Vagina (tissue), 2 donors: ENCODE measurements at regions not wholly inside any gene's neighbourhood (a gene's known extent, or its start where the extent isn't known, plus 50 kb on each side); places are given as distances from the start of the nearest gene placed in this dataset.

Experiments used
- DNase-seq, 2 donors: peaks; one replicate each; pipeline ENCODE4 v3.0.0-alpha.2; 2017; ENCODE audit errors: extremely low spot score in 2 of 2
- H3K27ac ChIP-seq: fragments of 200-600 bp; sonication (generic); one replicate; pipeline ENCODE4 v1.5.1; 2019
- H3K27me3 ChIP-seq: fragments of 200-600 bp; sonication (generic); one replicate; pipeline ENCODE4 v1.5.1; 2019
- H3K36me3 ChIP-seq, 2 donors: fragments of 200-600 bp; sonication (generic); one replicate each; pipeline ENCODE4 v1.5.1; 2017 to 2019
- H3K4me1 ChIP-seq: fragments of 200-600 bp; sonication (generic); one replicate; pipeline ENCODE4 v1.5.1; 2019
- H3K4me3 ChIP-seq, 2 donors: fragments of 200-600 bp; sonication (generic); 1 replicate in 1 of 2; 2 replicates in 1 of 2; pipeline ENCODE4 v1.5.1; 2016 to 2019
- H3K9me3 ChIP-seq: fragments of 200-600 bp; sonication (generic); one replicate; pipeline ENCODE4 v1.5.1; 2019
- CTCF ChIP-seq, 3 experiments: fragments of 450-650 bp in 2 of 3; fragments of 200-600 bp in 1 of 3; sonication (generic) in 1 of 3; IDR thresholded peaks; one replicate each; pipeline ENCODE4 v1.5.1; 2017 to 2019; ENCODE audit warnings: antibody characterized with exemption in 3 of 3, mild to moderate bottlenecking in 2 of 3, moderate library complexity in 2 of 3
- POLR2A ChIP-seq, 2 donors: fragments of 450-650 bp; IDR thresholded peaks; one replicate each; pipeline ENCODE4 v1.6.1; 2017; ENCODE audit warnings: antibody characterized with exemption in 2 of 2, mild to moderate bottlenecking in 2 of 2, moderate library complexity in 2 of 2
- POLR2AphosphoS5 ChIP-seq, 2 donors: sonication (generic); formaldehyde crosslinking; IDR thresholded peaks; one replicate each; pipeline ENCODE4 v1.9.0; 2017; ENCODE audit warnings: antibody characterized with exemption in 2 of 2, mild to moderate bottlenecking in 2 of 2, low read depth in 1 of 2; ENCODE audit not compliant: insufficient read depth in 1 of 2
- intact Hi-C: fragments of 100-400 bp; cut with DNase I; formaldehyde crosslinking; loops from one replicate; pipeline ENCODE4 v1.15.1; 2023

DNA sequence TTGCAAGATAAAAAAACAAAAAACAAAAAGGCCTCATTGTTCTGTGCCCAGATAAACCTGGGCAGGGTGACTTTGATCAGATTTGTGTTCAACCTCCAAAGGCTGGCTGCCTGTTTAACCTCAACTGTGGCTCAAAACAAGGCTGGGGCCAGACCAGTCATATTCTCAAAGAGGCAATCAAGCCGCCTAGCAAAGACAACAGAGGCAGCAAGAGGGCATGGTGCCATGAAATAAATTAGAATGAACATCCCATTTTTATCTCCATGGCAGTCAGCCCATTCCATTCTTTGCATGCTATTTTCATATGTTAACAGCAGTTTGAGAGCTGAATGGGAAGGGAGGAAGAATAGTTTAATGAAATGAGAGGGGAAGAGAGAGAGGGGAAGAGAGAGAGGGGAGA is 1150.3 kb downstream of the TYW1 start:
- Histone ChIP-seq H3K9me3 (no peaks in the 10 kb centered on the region), H3K36me3 (no peaks in the 10 kb centered on the region)

GRCh38 chr7:68147614-68148238 is 1151.1 kb downstream of the TYW1 start:
- no peak overlapping the region for H3K4me3 ChIP-seq
- no peak for DNase-seq
- H3K4me1 ChIP-seq = no peaks in the 10 kb centered on the region
- intact Hi-C loops = no loop called here
- TF ChIP-seq POLR2AphosphoS5 (IDR thresholded peaks at IDR 0.05; ENCODE audit: insufficient read depth in 1 of 2, low read depth in 1 of 2) = no peak
- no peak for TF ChIP-seq POLR2A (IDR thresholded peaks at IDR 0.05)
- no peak for TF ChIP-seq CTCF (IDR thresholded peaks at IDR 0.05)
- H3K9me3 ChIP-seq = no peaks in the 10 kb centered on the region
- H3K27me3 ChIP-seq = no peaks in the 10 kb centered on the region
- no peaks in the 10 kb centered on the region for H3K36me3 ChIP-seq
- no peak overlapping the region for H3K27ac ChIP-seq

More for the DNA sequence above, 1150.3 kb downstream of the TYW1 start:
- H3K27ac ChIP-seq = no peak overlapping the region
- no peaks in the 10 kb centered on the region for H3K27me3 ChIP-seq
- DNase-seq = no peak
- TF ChIP-seq POLR2A (IDR thresholded peaks at IDR 0.05) (no peak), CTCF (IDR thresholded peaks at IDR 0.05) (no peak), POLR2AphosphoS5 (IDR thresholded peaks at IDR 0.05; ENCODE audit: insufficient read depth in 1 of 2, low read depth in 1 of 2) (no peak)
- intact Hi-C loops = no loop called here
- H3K4me3 ChIP-seq = no peak overlapping the region
- H3K4me1 ChIP-seq = no peaks in the 10 kb centered on the region

DNA sequence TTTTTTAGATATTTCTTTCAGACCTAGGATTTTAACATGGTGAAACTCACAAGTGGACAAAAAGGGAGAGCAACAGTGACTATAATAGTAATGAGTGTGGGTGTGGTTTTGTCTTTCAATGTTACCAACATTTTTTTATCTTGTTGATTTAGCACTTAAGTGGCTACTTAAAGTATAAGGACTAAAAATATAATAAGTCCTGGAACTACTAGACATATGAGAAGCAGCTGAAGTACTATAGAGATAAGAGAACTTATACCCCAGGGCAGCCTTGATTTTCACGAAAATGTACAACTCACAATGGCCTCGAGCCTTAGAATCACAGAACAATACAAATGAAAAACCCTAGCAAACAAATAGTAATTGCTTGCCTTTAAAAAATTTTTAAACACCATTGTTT is 1151.8 kb downstream of the TYW1 start:
- H3K27me3 ChIP-seq = no peaks in the 10 kb centered on the region
- H3K4me1 ChIP-seq = no peaks in the 10 kb centered on the region
- no peak for DNase-seq
- TF ChIP-seq POLR2AphosphoS5 (IDR thresholded peaks at IDR 0.05; ENCODE audit: insufficient read depth in 1 of 2, low read depth in 1 of 2) (no peak), POLR2A (IDR thresholded peaks at IDR 0.05) (no peak), CTCF (IDR thresholded peaks at IDR 0.05) (no peak)
- H3K9me3 ChIP-seq = no peaks in the 10 kb centered on the region
- no peak overlapping the region for H3K4me3 ChIP-seq
- H3K27ac ChIP-seq = no peak overlapping the region
- intact Hi-C loops = no loop called here
- no peaks in the 10 kb centered on the region for H3K36me3 ChIP-seq

DNA sequence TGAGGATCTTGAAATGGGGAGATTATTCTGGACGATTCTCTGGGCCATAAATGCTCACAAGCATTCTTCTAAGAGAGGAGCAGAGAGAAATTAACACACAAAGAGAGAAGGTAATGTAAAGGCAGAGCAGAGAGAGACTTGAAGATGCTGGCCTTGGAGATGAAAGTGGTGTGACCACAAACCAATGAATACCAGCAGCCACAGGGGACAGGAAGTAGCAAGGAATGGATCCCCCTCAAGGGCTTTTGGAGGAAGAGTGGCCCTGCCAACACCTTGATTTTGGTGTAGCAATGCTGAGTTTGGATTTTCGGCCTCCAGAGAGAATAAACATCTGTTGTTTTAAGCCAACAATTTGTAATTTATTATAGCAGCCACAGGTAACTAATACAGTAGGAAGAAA is 1155.6 kb downstream of the TYW1 start:
- H3K27ac ChIP-seq = no peak overlapping the region
- TF ChIP-seq POLR2A (IDR thresholded peaks at IDR 0.05) = no peak
- TF ChIP-seq CTCF (IDR thresholded peaks at IDR 0.05) = no peak
- no peak for TF ChIP-seq POLR2AphosphoS5 (IDR thresholded peaks at IDR 0.05; ENCODE audit: insufficient read depth in 1 of 2, low read depth in 1 of 2)
- intact Hi-C loops = no loop called here
- no peak for DNase-seq
- H3K4me3 ChIP-seq = no peak overlapping the region
- H3K4me1 ChIP-seq = no peaks in the 10 kb centered on the region
- H3K36me3 ChIP-seq = no peaks in the 10 kb centered on the region
- H3K9me3 ChIP-seq = no peaks in the 10 kb centered on the region
- no peaks in the 10 kb centered on the region for H3K27me3 ChIP-seq

DNA sequence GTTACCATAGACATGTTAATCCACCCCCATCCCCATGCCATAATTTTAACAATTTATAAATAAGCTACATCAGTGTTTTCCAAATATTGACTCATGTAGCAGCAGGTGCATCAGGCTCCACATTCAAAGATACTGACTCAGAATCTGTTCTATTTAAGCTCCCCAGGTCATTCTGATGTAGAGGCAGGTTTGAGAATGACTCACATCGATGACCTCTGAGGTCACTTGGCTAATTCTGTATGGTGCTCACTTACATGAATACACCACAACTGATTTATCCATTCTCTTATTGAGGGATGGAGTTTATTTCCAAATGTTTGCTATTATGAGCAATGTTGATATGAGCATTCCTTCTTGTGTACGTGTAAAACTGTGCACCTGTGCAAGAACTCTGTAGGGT is 1159.0 kb downstream of the TYW1 start:
- Histone ChIP-seq H3K36me3 (no peaks in the 10 kb centered on the region), H3K4me3 (no peak overlapping the region), H3K4me1 (no peaks in the 10 kb centered on the region), H3K27me3 (no peaks in the 10 kb centered on the region), H3K27ac (no peak overlapping the region), H3K9me3 (no peaks in the 10 kb centered on the region)
- no peak for TF ChIP-seq POLR2A (IDR thresholded peaks at IDR 0.05)
- TF ChIP-seq CTCF (IDR thresholded peaks at IDR 0.05) = no peak
- intact Hi-C loops = no loop called here
- no peak for DNase-seq
